Prostate gland (tissue), 2 donors: ENCODE measurements at regions not wholly inside any gene's neighbourhood (a gene's known extent, or its start where the extent isn't known, plus 50 kb on each side); places are given as distances from the start of the nearest gene placed in this dataset.

Experiments
- DNase-seq: peaks from one replicate; pipeline ENCODE4 v3.0.0-alpha.2; 2019; ENCODE audit warnings: low spot score
- H3K27ac ChIP-seq, 2 donors: fragments of 200-600 bp; sonication (generic); 2 replicates each; pipeline ENCODE4 v1.5.1; 2017 to 2019
- H3K27me3 ChIP-seq: fragments of 200-600 bp; sonication (generic); replicated peaks from 2 replicates; pipeline ENCODE4 v1.5.1; 2019; ENCODE audit not compliant: insufficient read depth
- H3K36me3 ChIP-seq, 2 donors: fragments of 200-600 bp; sonication (generic); 1 replicate in 1 of 2; 2 replicates in 1 of 2; pipeline versions ENCODE4 v1.5.1 to v1.8.1; 2017 to 2019
- H3K4me1 ChIP-seq: fragments of 200-600 bp; sonication (generic); replicated peaks from 2 replicates; pipeline ENCODE4 v1.5.1; 2019
- H3K4me3 ChIP-seq, 2 donors: fragments of 200-600 bp; sonication (generic); 2 replicates each; pipeline ENCODE4 v1.5.1; 2017 to 2019
- H3K9me3 ChIP-seq: fragments of 200-600 bp; sonication (generic); 2 replicates; pipeline ENCODE4 v1.5.1; 2017
- CTCF ChIP-seq, 4 experiments: fragments of 200-600 bp in 2 of 4; fragments of 450-650 bp in 2 of 4; sonication (generic) in 2 of 4; IDR thresholded peaks; 1 replicate in 3 of 4; 2 replicates in 1 of 4; pipeline ENCODE4 v1.5.1; 2016 to 2019; ENCODE audit warnings: antibody characterized with exemption in 4 of 4, mild to moderate bottlenecking in 2 of 4, moderate library complexity in 2 of 4
- POLR2A ChIP-seq: fragments of 450-650 bp; IDR thresholded peaks from one replicate; pipeline ENCODE4 v1.6.1; 2016; ENCODE audit warnings: antibody characterized with exemption, mild to moderate bottlenecking
- POLR2AphosphoS5 ChIP-seq: sonication (generic); formaldehyde crosslinking; IDR thresholded peaks from one replicate; pipeline ENCODE4 v1.6.1; 2017; ENCODE audit warnings: antibody characterized with exemption
- WGBS: methylation state at CpG from one replicate; pipeline ENCODE4 v1.1.5; 2018; 5-methylcytosine and 5-hydroxymethylcytosine counted together
- intact Hi-C: fragments of 100-400 bp; cut with DNase I; formaldehyde crosslinking; loops from one replicate; pipeline ENCODE4 v1.14.2; 2022

- Histone ChIP-seq H3K9me3 (no peaks in the 10 kb centered on the region), H3K27ac (no peak overlapping the region), H3K27me3 (no peaks in the 10 kb centered on the region), H3K4me3 (no peak overlapping the region), H3K4me1 (no peaks in the 10 kb centered on the region), H3K36me3 (no peaks in the 10 kb centered on the region)
- 62% methylated on average over 4 of the region's 4 CpGs for WGBS
- TF ChIP-seq POLR2AphosphoS5 (no peak), POLR2A (no peak), CTCF (IDR thresholded peaks at IDR 0.05) (no peak)
- no peak for DNase-seq
- intact Hi-C loops, result no loop called here
Measured at GRCh38 chr11:130689222-130689908, 226.9 kb downstream of the SNX19 start.

- intact Hi-C loops, result no loop called here
- Histone ChIP-seq H3K27me3 (no peaks in the 10 kb centered on the region), H3K4me3 (no peak overlapping the region), H3K36me3 (no peaks in the 10 kb centered on the region), H3K27ac (no peak overlapping the region), H3K9me3 (no peaks in the 10 kb centered on the region), H3K4me1 (no peaks in the 10 kb centered on the region)
- 92% methylated on average over 2 of the region's 2 CpGs for WGBS
- TF ChIP-seq CTCF (IDR thresholded peaks at IDR 0.05) (no peak), POLR2A (no peak), POLR2AphosphoS5 (no peak)
- no peak for DNase-seq
Measured at GRCh38 chr11:130691581-130691980, 224.7 kb downstream of the SNX19 start.

DNA sequence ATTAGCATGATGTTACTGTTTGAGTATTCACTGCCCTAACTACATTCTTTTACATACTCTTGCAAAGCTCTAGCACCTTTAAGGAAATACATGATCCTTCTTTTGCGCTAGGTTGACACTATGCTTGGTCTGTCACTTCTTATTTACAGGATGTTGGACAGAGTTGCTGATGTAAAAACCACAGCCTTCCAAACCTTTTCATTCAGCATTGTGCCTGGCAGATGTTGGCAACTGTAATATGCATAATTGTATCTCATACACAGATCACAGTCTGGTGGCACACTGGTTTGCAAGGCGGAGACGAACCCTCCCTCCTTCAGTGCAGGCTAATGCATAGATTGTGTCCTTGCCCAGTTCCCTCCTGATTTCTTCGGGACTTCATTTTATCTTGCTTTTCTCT, 224.1 kb downstream of the SNX19 start:
- Histone ChIP-seq H3K36me3 (no peaks in the 10 kb centered on the region), H3K9me3 (no peaks in the 10 kb centered on the region), H3K4me1 (no peaks in the 10 kb centered on the region), H3K4me3 (no peak overlapping the region), H3K27me3 (no peaks in the 10 kb centered on the region), H3K27ac (no peak overlapping the region)
- WGBS, result 90% methylated on average over 4 of the region's 4 CpGs
- intact Hi-C loops, result no loop called here
- DNase-seq, result no peak
- TF ChIP-seq CTCF (IDR thresholded peaks at IDR 0.05), result no peak
- TF ChIP-seq POLR2A, result no peak
- TF ChIP-seq POLR2AphosphoS5, result no peak

DNA sequence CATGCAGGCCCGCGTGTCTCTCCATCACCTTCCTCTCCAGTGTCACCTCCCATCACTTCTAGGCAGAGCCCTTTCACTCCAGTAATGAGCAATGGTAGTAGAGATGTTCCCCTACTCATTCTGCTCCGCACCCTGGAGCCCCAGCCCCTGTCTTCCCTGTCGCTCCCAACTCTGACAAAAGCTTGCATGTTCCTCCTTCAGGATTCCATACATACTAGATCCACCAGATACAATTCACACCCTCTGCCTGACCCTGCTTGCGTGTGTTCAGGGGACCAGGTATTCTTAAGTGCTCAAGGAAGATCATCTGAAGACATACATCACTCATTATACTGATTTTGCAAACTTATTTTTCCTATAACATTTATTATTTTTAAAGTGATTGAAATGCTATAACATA, 222.7 kb downstream of the SNX19 start:
- Histone ChIP-seq H3K4me3 (no peak overlapping the region), H3K36me3 (no peaks in the 10 kb centered on the region), H3K27ac (no peak overlapping the region), H3K9me3 (no peaks in the 10 kb centered on the region), H3K4me1 (no peaks in the 10 kb centered on the region), H3K27me3 (no peaks in the 10 kb centered on the region)
- TF ChIP-seq CTCF (IDR thresholded peaks at IDR 0.05) (no peak), POLR2AphosphoS5 (no peak), POLR2A (no peak)
- no peak for DNase-seq
- WGBS, result 94% methylated on average over 5 of the region's 5 CpGs
- intact Hi-C loops, result no loop called here

DNA sequence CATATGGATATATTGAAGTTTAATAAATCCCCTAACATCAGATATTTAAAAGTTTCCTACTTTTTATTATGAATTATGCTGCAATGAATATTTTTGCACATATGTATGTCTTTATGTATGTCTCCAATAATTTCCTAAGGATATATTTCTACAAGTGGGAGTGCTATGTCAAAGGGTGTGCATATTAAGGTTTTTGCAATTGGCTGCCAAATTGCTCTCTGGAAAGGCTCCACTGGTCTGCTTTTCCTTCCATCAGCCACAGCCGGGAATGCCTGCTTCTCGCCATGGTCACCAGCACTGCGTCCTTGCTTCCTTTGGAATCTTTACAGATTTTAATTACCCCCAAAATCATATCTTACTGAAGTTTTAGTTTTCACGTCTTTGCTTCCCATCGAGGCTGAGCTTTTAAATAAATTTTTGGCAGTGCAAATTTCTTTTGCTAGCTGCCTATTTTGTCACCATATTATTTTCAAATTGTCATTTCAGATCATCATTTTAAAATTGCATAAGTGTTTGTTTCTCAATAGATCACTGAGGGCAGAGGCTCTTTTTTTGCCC, 221.7 kb downstream of the SNX19 start:
- no peak for TF ChIP-seq POLR2AphosphoS5
- no peak for TF ChIP-seq CTCF (IDR thresholded peaks at IDR 0.05)
- TF ChIP-seq POLR2A, result no peak
- no peak for DNase-seq
- WGBS, result 86% methylated on average over 5 of the region's 5 CpGs

More for the DNA sequence above, 221.7 kb downstream of the SNX19 start:
- intact Hi-C loops, result no loop called here
- no peak overlapping the region for H3K4me3 ChIP-seq
- no peaks in the 10 kb centered on the region for H3K4me1 ChIP-seq
- no peaks in the 10 kb centered on the region for H3K9me3 ChIP-seq
- H3K27ac ChIP-seq, result no peak overlapping the region
- no peaks in the 10 kb centered on the region for H3K27me3 ChIP-seq
- H3K36me3 ChIP-seq, result no peaks in the 10 kb centered on the region
